GM23338 (cell line): ENCODE measurements at regions not wholly inside any gene's neighbourhood (a gene's known extent, or its start where the extent isn't known, plus 50 kb on each side); places are given as distances from the start of the nearest gene placed in this dataset.

Source experiments
- ATAC-seq: fragments of 200-7000 bp; cut with Tn5 transposase; 3 replicates; pipeline ENCODE4 v1.9.1; 2020
- DNase-seq: peaks from one replicate; pipeline ENCODE4 v3.0.0-alpha.2; 2015; ENCODE audit warnings: low spot score
- H2AFZ ChIP-seq: fragments of 200-600 bp; sonication (generic); 2 replicates; pipeline ENCODE4 v1.8.0; 2016; ENCODE audit warnings: antibody characterized with exemption, mild to moderate bottlenecking, moderate library complexity
- H3F3A ChIP-seq: fragments of 200-600 bp; sonication (generic); replicated peaks from 2 replicates; pipeline ENCODE4 v1.8.0; 2017; ENCODE audit warnings: antibody characterized with exemption, mixed run types, low read depth
- H3K27ac ChIP-seq: fragments of 200-600 bp; sonication (generic); 2 replicates; pipeline ENCODE4 v1.6.1; 2016; ENCODE audit warnings: low read depth
- H3K27me3 ChIP-seq: fragments of 200-600 bp; sonication (generic); 2 replicates; pipeline ENCODE4 v1.8.0; 2016; ENCODE audit warnings: mild to moderate bottlenecking, mixed run types, moderate library complexity; ENCODE audit not compliant: insufficient read depth
- H3K36me3 ChIP-seq: fragments of 200-600 bp; sonication (generic); 2 replicates; pipeline ENCODE4 v1.8.0; 2016; ENCODE audit warnings: mild to moderate bottlenecking; ENCODE audit not compliant: insufficient read depth
- H3K4me1 ChIP-seq: fragments of 200-600 bp; sonication (generic); 2 replicates; pipeline ENCODE4 v1.8.0; 2016; ENCODE audit warnings: mild to moderate bottlenecking, moderate library complexity; ENCODE audit not compliant: insufficient read depth
- H3K4me2 ChIP-seq: fragments of 200-600 bp; sonication (generic); 2 replicates; pipeline ENCODE4 v1.7.1; 2017; ENCODE audit warnings: mixed run types
- H3K4me3 ChIP-seq: fragments of 200-600 bp; sonication (generic); 2 replicates; pipeline ENCODE4 v1.6.1; 2016; ENCODE audit warnings: mixed run types
- H3K79me2 ChIP-seq: fragments of 200-600 bp; sonication (generic); replicated peaks from 2 replicates; pipeline ENCODE4 v1.8.0; 2017; ENCODE audit warnings: mild to moderate bottlenecking; ENCODE audit not compliant: insufficient read depth
- H3K9me2 ChIP-seq: fragments of 200-600 bp; sonication (generic); 2 replicates; pipeline ENCODE4 v1.8.0; 2017; ENCODE audit not compliant: insufficient read depth
- H4K20me1 ChIP-seq: fragments of 200-600 bp; sonication (generic); replicated peaks from 2 replicates; pipeline ENCODE4 v1.8.0; 2017; ENCODE audit warnings: mild to moderate bottlenecking; ENCODE audit not compliant: insufficient read depth
- H3K27ac Mint-ChIP-seq: 2 replicates; pipeline ENCODE4 v1.8.0; 2020; ENCODE audit warnings: inconsistent platforms, mild to moderate bottlenecking, moderate library complexity, mixed read lengths
- H3K27me3 Mint-ChIP-seq: 3 replicates; pipeline ENCODE4 v1.8.0; 2022; ENCODE audit warnings: low read depth, mild to moderate bottlenecking, moderate library complexity, mixed read lengths, inconsistent platforms; ENCODE audit not compliant: insufficient read depth, poor library complexity
- H3K36me3 Mint-ChIP-seq: 3 replicates; pipeline ENCODE4 v1.8.0; 2021; ENCODE audit warnings: low read depth, mild to moderate bottlenecking, inconsistent platforms, moderate library complexity, mixed read lengths
- H3K4me1 Mint-ChIP-seq: 3 replicates; pipeline ENCODE4 v1.8.0; 2020; ENCODE audit warnings: mild to moderate bottlenecking, inconsistent platforms, mixed read lengths
- H3K4me3 Mint-ChIP-seq: 3 replicates; pipeline ENCODE4 v1.8.0; 2021; ENCODE audit warnings: moderate library complexity, mild to moderate bottlenecking, inconsistent platforms, mixed read lengths
- H3K9me3 Mint-ChIP-seq: 3 replicates; pipeline ENCODE4 v1.8.0; 2020; ENCODE audit warnings: moderate library complexity, mild to moderate bottlenecking, inconsistent platforms, mixed read lengths
- CTCF ChIP-seq, 2 experiments: fragments of 200-600 bp in 1 of 2; sonication (generic) in 1 of 2; conservative IDR thresholded peaks; 2 replicates each; pipeline versions ENCODE4 v1.5.1 to v1.6.1; 2016 to 2017; ENCODE audit warnings: antibody characterized with exemption in 2 of 2, low read depth in 2 of 2, mild to moderate bottlenecking in 2 of 2, moderate library complexity in 1 of 2
- EZH2 ChIP-seq: fragments of 200-600 bp; sonication (generic); IDR thresholded peaks from one replicate; pipeline ENCODE4 v1.8.0; 2017; ENCODE audit warnings: antibody characterized with exemption, mild to moderate bottlenecking, low read depth; ENCODE audit not compliant: unreplicated experiment
- NANOG ChIP-seq: IDR thresholded peaks from 2 replicates; pipeline ENCODE4 v1.6.1; 2016; ENCODE audit warnings: antibody characterized with exemption, borderline replicate concordance
- STAT1 ChIP-seq: IDR thresholded peaks from one replicate; pipeline ENCODE4 v1.6.1; 2016; ENCODE audit warnings: antibody characterized with exemption; ENCODE audit not compliant: unreplicated experiment
- ZNF462 ChIP-seq: fragments of 250-450 bp; sonication (Bioruptor Pico); IDR thresholded peaks from 2 replicates; pipeline ENCODE4 v1.5.0; 2020; ENCODE audit warnings: mild to moderate bottlenecking, moderate library complexity

GRCh38 chr2:18647731-18648130 lies 58.4 kb upstream of the NT5C1B start (continued):
- TF ChIP-seq ZNF462 (CRISPR knock-in tag) (no peak), EZH2 (no peak)

GRCh38 chr2:18645315-18645714 lies 55.9 kb upstream of the NT5C1B start:
- no peak overlapping the region for H3K27ac ChIP-seq
- Mint-ChIP-seq H3K36me3 (no peaks in the 10 kb centered on the region), H3K4me3 (no peak overlapping the region), H3K9me3 (no peaks in the 10 kb centered on the region; the same call in 2 of the 3 replicates), H3K4me1 (peaks cover 22% of the 10 kb centered on the region), H3K27me3 (peaks cover 2% of the 10 kb centered on the region), H3K27ac (no peak overlapping the region)
- no peaks in the 10 kb centered on the region for H3F3A ChIP-seq
- H3K27me3 ChIP-seq, result no peaks in the 10 kb centered on the region
- no peak overlapping the region for H2AFZ ChIP-seq
- TF ChIP-seq STAT1 (no peak), NANOG (no peak), ZNF462 (CRISPR knock-in tag) (no peak), CTCF (conservative IDR thresholded peaks at IDR 0.05; ENCODE audit: low read depth in 2 of 2) (no peak)
- no peaks in the 10 kb centered on the region for H3K79me2 ChIP-seq
- peaks cover 11% of the 10 kb centered on the region; the same call in 1 of the 2 replicates for H3K9me2 ChIP-seq
- no peak overlapping the region for H3K4me3 ChIP-seq
- H3K36me3 ChIP-seq, result 0 out of 2 replicates have a peak, but pooled peaks cover 2% of the 10 kb centered on the region
- no peak overlapping the region for H3K4me2 ChIP-seq
- peaks cover 24% of the 10 kb centered on the region for H3K4me1 ChIP-seq
- no peaks in the 10 kb centered on the region for H4K20me1 ChIP-seq
- DNase-seq, result no peak
- no peak for ATAC-seq
